GM12864 (cell line): ENCODE measurements at regions not wholly inside any gene's neighbourhood (a gene's known extent, or its start where the extent isn't known, plus 50 kb on each side); places are given as distances from the start of the nearest gene placed in this dataset.

Source experiments
- DNase-seq: peaks from one replicate; pipeline ENCODE4 v3.0.0-alpha.2; 2011; ENCODE audit warnings: low read depth
- H3K4me3 ChIP-seq: 2 replicates; pipeline ENCODE4 v1.5.1; 2011; ENCODE audit warnings: mild to moderate bottlenecking, low read depth, low read length, control low read depth
- CTCF ChIP-seq: IDR thresholded peaks from 2 replicates; pipeline ENCODE4 v1.5.1; 2011; ENCODE audit warnings: low read depth, mild to moderate bottlenecking, moderate library complexity, low read length, control low read depth, inconsistent platforms; ENCODE audit errors: missing control alignments

- DNase-seq, result no peak
- no peak for TF ChIP-seq CTCF
- H3K4me3 ChIP-seq, result no peak overlapping the region
Observed at GRCh38 chr5:67286006-67286405, 89.4 kb upstream of the CD180 start.

GRCh38 chr5:67283988-67284487, 87.4 kb upstream of the CD180 start:
- TF ChIP-seq CTCF, result no peak
- DNase-seq, result no peak
- H3K4me3 ChIP-seq, result no peak overlapping the region

GRCh38 chr5:67283275-67283987, 86.8 kb upstream of the CD180 start:
- H3K4me3 ChIP-seq, result no peak overlapping the region
- TF ChIP-seq CTCF, result no peak
- DNase-seq, result no peak

GRCh38 chr5:67281874-67282273, 85.3 kb upstream of the CD180 start:
- no peak for TF ChIP-seq CTCF
- no peak overlapping the region for H3K4me3 ChIP-seq
- DNase-seq, result no peak

- DNase-seq, result no peak
- TF ChIP-seq CTCF, result no peak
- no peak overlapping the region for H3K4me3 ChIP-seq
Observed at GRCh38 chr5:67273689-67274356, 77.2 kb upstream of the CD180 start.

- H3K4me3 ChIP-seq, result no peak overlapping the region
- TF ChIP-seq CTCF, result no peak
- DNase-seq, result no peak
Observed at GRCh38 chr5:67272453-67273130, 76.0 kb upstream of the CD180 start.
